ENCODE measurements at regions not wholly inside any gene's neighbourhood (a gene's known extent, or its start where the extent isn't known, plus 50 kb on each side); places are given as distances from the start of the nearest gene placed in this dataset.

DNA sequence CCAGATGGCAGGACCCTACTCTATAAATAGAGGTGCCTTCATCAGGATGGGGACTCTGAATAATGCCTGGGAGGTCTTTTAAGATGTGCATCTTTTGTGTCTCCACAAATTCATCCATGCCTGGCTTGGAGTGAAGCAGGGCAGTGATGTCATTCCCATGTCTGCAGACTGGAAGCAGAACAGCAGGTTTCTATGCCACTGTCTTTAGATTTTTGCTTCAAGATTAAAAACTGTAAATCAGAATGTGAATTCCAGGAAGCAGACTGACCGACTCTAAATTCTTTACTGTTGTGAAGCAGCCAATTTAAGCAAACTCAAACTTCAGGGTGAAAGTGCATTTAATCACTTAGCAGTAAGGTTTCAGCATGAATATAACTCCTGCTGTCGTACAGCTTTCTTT, 159.3 kb downstream of the SCG2 start:
- no peak for TF ChIP-seq CTCF (IDR thresholded peaks at IDR 0.05)
- TF ChIP-seq EZH2 (IDR thresholded peaks at IDR 0.05), result no peak
- TF ChIP-seq EZH2phosphoT487 (IDR thresholded peaks at IDR 0.05), result no peak

All from neural progenitor cell (in vitro differentiated cells).